Uterus (tissue), 3 donors: ENCODE measurements at regions not wholly inside any gene's neighbourhood (a gene's known extent, or its start where the extent isn't known, plus 50 kb on each side); places are given as distances from the start of the nearest gene placed in this dataset.

Experiments used
- DNase-seq, 2 donors: peaks; one replicate each; pipeline ENCODE4 v3.0.0-alpha.2; 2019 to 2020
- H3K27ac ChIP-seq, 2 donors: fragments of 200-600 bp; sonication (generic); 1 replicate in 1 of 2; 2 replicates in 1 of 2; pipeline ENCODE4 v1.5.1; 2016 to 2018
- H3K27me3 ChIP-seq, 2 donors: fragments of 200-600 bp; sonication (generic); one replicate each; pipeline ENCODE4 v1.5.1; 2018 to 2019; ENCODE audit warnings: control low read depth in 1 of 2
- H3K36me3 ChIP-seq, 2 donors: fragments of 200-600 bp; sonication (generic); one replicate each; pipeline ENCODE4 v1.5.1; 2019; ENCODE audit warnings: control low read depth in 1 of 2
- H3K4me1 ChIP-seq, 2 donors: fragments of 200-600 bp; sonication (generic); one replicate each; pipeline ENCODE4 v1.5.1; 2018 to 2019; ENCODE audit warnings: control low read depth in 1 of 2
- H3K4me3 ChIP-seq, 2 donors: fragments of 200-600 bp; sonication (generic); 1 replicate in 1 of 2; 2 replicates in 1 of 2; pipeline ENCODE4 v1.5.1; 2018 to 2019; ENCODE audit warnings: mild to moderate bottlenecking in 1 of 2
- H3K9me3 ChIP-seq, 2 donors: fragments of 200-600 bp; sonication (generic); one replicate each; pipeline ENCODE4 v1.5.1; 2019; ENCODE audit warnings: control low read depth in 1 of 2
- CTCF ChIP-seq, 4 experiments: fragments of 200-600 bp in 2 of 4; fragments of 450-650 bp in 2 of 4; sonication (generic) in 2 of 4; IDR thresholded peaks; one replicate each; pipeline ENCODE4 v1.5.1; 2016 to 2019; ENCODE audit warnings: antibody characterized with exemption in 4 of 4, mild to moderate bottlenecking in 2 of 4, moderate library complexity in 1 of 4
- POLR2A ChIP-seq, 2 donors: fragments of 450-650 bp; IDR thresholded peaks; one replicate each; pipeline ENCODE4 v1.6.1; 2016; ENCODE audit warnings: antibody characterized with exemption in 2 of 2, mild to moderate bottlenecking in 1 of 2, moderate library complexity in 1 of 2
- intact Hi-C: fragments of 100-400 bp; cut with DNase I; formaldehyde crosslinking; loops from one replicate; pipeline ENCODE4 v1.15.1; 2023; ENCODE audit warnings: low total_unique reads
- donor health status: DM: yes; HTN: yes; CAD: no.

GRCh38 chr7:125568799-125569198 lies 639.2 kb upstream of the POT1 start:
- Histone ChIP-seq H3K4me3 (no peak overlapping the region), H3K27ac (no peak overlapping the region), H3K9me3 (no peaks in the 10 kb centered on the region), H3K36me3 (peaks cover 0 to 3% of the 10 kb centered on the region in 2 donors), H3K27me3 (no peaks in the 10 kb centered on the region), H3K4me1 (no peaks in the 10 kb centered on the region)
- TF ChIP-seq CTCF (IDR thresholded peaks at IDR 0.05): no peak
- TF ChIP-seq POLR2A (IDR thresholded peaks at IDR 0.05): no peak
- DNase-seq: no peak
- intact Hi-C loops: no loop called here

GRCh38 chr7:125567686-125568085 lies 638.1 kb upstream of the POT1 start:
- no peak for TF ChIP-seq POLR2A (IDR thresholded peaks at IDR 0.05)
- no peak for TF ChIP-seq CTCF (IDR thresholded peaks at IDR 0.05)
- Histone ChIP-seq H3K4me3 (no peak overlapping the region), H3K36me3 (peaks cover 0 to 3% of the 10 kb centered on the region in 2 donors), H3K4me1 (no peaks in the 10 kb centered on the region), H3K27ac (no peak overlapping the region), H3K27me3 (no peaks in the 10 kb centered on the region), H3K9me3 (no peaks in the 10 kb centered on the region)
- intact Hi-C loops: no loop called here
- DNase-seq: no peak

- TF ChIP-seq POLR2A (IDR thresholded peaks at IDR 0.05) (no peak), CTCF (IDR thresholded peaks at IDR 0.05) (no peak)
- H3K27me3 ChIP-seq: no peaks in the 10 kb centered on the region
- H3K27ac ChIP-seq: no peak overlapping the region
- H3K9me3 ChIP-seq: no peaks in the 10 kb centered on the region
- no peaks in the 10 kb centered on the region for H3K4me1 ChIP-seq
- intact Hi-C loops: no loop called here
- DNase-seq: no peak
- H3K36me3 ChIP-seq: peaks cover 0 to 3% of the 10 kb centered on the region in 2 donors
- H3K4me3 ChIP-seq: no peak overlapping the region
Measured at GRCh38 chr7:125563964-125564529, 634.4 kb upstream of the POT1 start.

- Histone ChIP-seq H3K36me3 (peaks cover 0 to 3% of the 10 kb centered on the region in 2 donors), H3K4me1 (no peaks in the 10 kb centered on the region), H3K4me3 (no peak overlapping the region), H3K27ac (no peak overlapping the region), H3K9me3 (no peaks in the 10 kb centered on the region), H3K27me3 (no peaks in the 10 kb centered on the region)
- intact Hi-C loops: no loop called here
- DNase-seq: no peak
- TF ChIP-seq POLR2A (IDR thresholded peaks at IDR 0.05): no peak
- TF ChIP-seq CTCF (IDR thresholded peaks at IDR 0.05): no peak
Measured at GRCh38 chr7:125563557-125563956, 633.9 kb upstream of the POT1 start.

- no peaks in the 10 kb centered on the region for H3K4me1 ChIP-seq
- no peaks in the 10 kb centered on the region for H3K27me3 ChIP-seq
- no peak overlapping the region for H3K4me3 ChIP-seq
- no peak overlapping the region for H3K27ac ChIP-seq
- intact Hi-C loops: no loop called here
- peaks cover 0 to 3% of the 10 kb centered on the region in 2 donors for H3K36me3 ChIP-seq
- no peak for DNase-seq
- no peaks in the 10 kb centered on the region for H3K9me3 ChIP-seq
- TF ChIP-seq CTCF (IDR thresholded peaks at IDR 0.05) (no peak), POLR2A (IDR thresholded peaks at IDR 0.05) (no peak)
Measured at GRCh38 chr7:125561006-125561405, 631.4 kb upstream of the POT1 start.
